Keratinocyte (primary cell): ENCODE measurements at regions not wholly inside any gene's neighbourhood (a gene's known extent, or its start where the extent isn't known, plus 50 kb on each side); places are given as distances from the start of the nearest gene placed in this dataset.

Source experiments
- DNase-seq: peaks from one replicate; pipeline ENCODE4 v3.0.0-alpha.2; 2011; ENCODE audit warnings: low read depth, missing footprints, low spot score
- FAIRE-seq: peaks from 2 replicates; lab custom pipeline; 2011; peaks lifted over from hg19 to GRCh38; lab: Jason Lieb, UNC
- H2AFZ ChIP-seq: 2 replicates; pipeline ENCODE4 v1.6.0; 2012; ENCODE audit warnings: low read length, control low read depth, inconsistent platforms; ENCODE audit not compliant: control insufficient read depth
- H3K27ac ChIP-seq: 2 replicates; pipeline ENCODE4 v1.5.1; 2011; ENCODE audit warnings: low read length; ENCODE audit not compliant: control insufficient read depth, insufficient read depth
- H3K27me3 ChIP-seq: 3 replicates; pipeline ENCODE4 v1.6.0; 2011; ENCODE audit warnings: low read length; ENCODE audit not compliant: control insufficient read depth, insufficient read depth; ENCODE audit errors: extremely low read depth
- H3K36me3 ChIP-seq, 2 experiments: 2 replicates in 1 of 2; 3 replicates in 1 of 2; pipeline ENCODE4 v1.5.1; 2011; ENCODE audit warnings: low read length in 2 of 2, mild to moderate bottlenecking in 1 of 2; ENCODE audit not compliant: control insufficient read depth in 2 of 2, insufficient read depth in 2 of 2; ENCODE audit errors: extremely low read depth in 1 of 2
- H3K4me1 ChIP-seq: 3 replicates; pipeline ENCODE4 v1.5.1; 2011; ENCODE audit warnings: low read length; ENCODE audit not compliant: control insufficient read depth, insufficient read depth; ENCODE audit errors: extremely low read depth
- H3K4me2 ChIP-seq: 3 replicates; pipeline ENCODE4 v1.6.0; 2011; ENCODE audit warnings: low read depth, low read length; ENCODE audit not compliant: control insufficient read depth, insufficient read depth; ENCODE audit errors: extremely low read depth
- H3K4me3 ChIP-seq, 3 experiments: fragments of 200-600 bp in 1 of 3; sonication (generic) in 1 of 3; 2 replicates in 2 of 3; 3 replicates in 1 of 3; pipeline ENCODE4 v1.5.1; 2011 to 2016; ENCODE audit warnings: low read length in 3 of 3, mild to moderate bottlenecking in 3 of 3, control low read depth in 2 of 3, inconsistent platforms in 1 of 3, low read depth in 1 of 3, mixed read lengths in 1 of 3, mixed run types in 1 of 3, moderate library complexity in 1 of 3; ENCODE audit not compliant: control insufficient read depth in 2 of 3, insufficient read depth in 2 of 3; ENCODE audit errors: extremely low read depth in 1 of 3
- H3K79me2 ChIP-seq: 2 replicates; pipeline ENCODE4 v1.6.0; 2012; ENCODE audit warnings: low read length; ENCODE audit not compliant: control insufficient read depth, insufficient read depth
- H3K9ac ChIP-seq: 3 replicates; pipeline ENCODE4 v1.6.0; 2011; ENCODE audit warnings: low read length; ENCODE audit not compliant: control insufficient read depth, insufficient read depth; ENCODE audit errors: extremely low read depth
- H3K9me1 ChIP-seq: 3 replicates; pipeline ENCODE4 v1.6.0; 2011; ENCODE audit warnings: low read length; ENCODE audit not compliant: control insufficient read depth, insufficient read depth; ENCODE audit errors: extremely low read depth
- H3K9me3 ChIP-seq: 2 replicates; pipeline ENCODE4 v1.5.1; 2012; ENCODE audit warnings: low read depth, low read length; ENCODE audit not compliant: control insufficient read depth
- H4K20me1 ChIP-seq: 3 replicates; pipeline ENCODE4 v1.6.0; 2011; ENCODE audit warnings: low read length; ENCODE audit not compliant: control insufficient read depth, insufficient read depth; ENCODE audit errors: extremely low read depth
- CTCF ChIP-seq, 3 experiments: IDR thresholded peaks in 1 of 3; conservative IDR thresholded peaks in 1 of 3; optimal IDR thresholded peaks in 1 of 3; 2 replicates in 2 of 3; 3 replicates in 1 of 3; pipeline versions ENCODE3 to v1.5.1; 2011; ENCODE audit warnings: low read length in 3 of 3, mild to moderate bottlenecking in 3 of 3, moderate library complexity in 2 of 3, control low read depth in 1 of 3, inconsistent platforms in 1 of 3; ENCODE audit not compliant: insufficient read depth in 2 of 3; ENCODE audit errors: extremely low read depth in 1 of 3
- EZH2 ChIP-seq: IDR thresholded peaks from one replicate; pipeline ENCODE4 v1.6.1; 2012; ENCODE audit warnings: inconsistent platforms, mild to moderate bottlenecking, low read length, moderate library complexity
- dilution Hi-C: fragments of 300-500 bp; cut with MboI; formaldehyde crosslinking; loops from one replicate; pipeline ENCODE4 v1.7.0; 2020; ENCODE audit warnings: low sequenced_read_pairs; ENCODE audit not compliant: extremely low pct_ligation_motif_present

GRCh38 chr5:62708481-62709325 is 130.1 kb downstream of the LRRC70 start:
- Histone ChIP-seq H4K20me1 (no peaks in the 10 kb centered on the region), H3K9ac (no peak overlapping the region), H3K4me2 (no peak overlapping the region), H3K4me1 (no peaks in the 10 kb centered on the region), H3K4me3 (no peak overlapping the region), H3K9me1 (no peaks in the 10 kb centered on the region), H2AFZ (no peak overlapping the region), H3K36me3 (no peaks in the 10 kb centered on the region), H3K27me3 (no peaks in the 10 kb centered on the region), H3K9me3 (no peaks in the 10 kb centered on the region), H3K79me2 (no peaks in the 10 kb centered on the region), H3K27ac (no peak overlapping the region)
- dilution Hi-C loops, result no loop called here
- FAIRE-seq (no peak), DNase-seq (no peak)
- TF ChIP-seq EZH2, result no peak
- no peak for TF ChIP-seq CTCF (optimal IDR thresholded peaks at IDR 0.05 in 1 of 3, IDR thresholded peaks at IDR 0.05 in 1 of 3, conservative IDR thresholded peaks at IDR 0.05 in 1 of 3; ENCODE audit: extremely low read depth in 1 of 3, insufficient read depth in 2 of 3, low read length in 3 of 3)

DNA sequence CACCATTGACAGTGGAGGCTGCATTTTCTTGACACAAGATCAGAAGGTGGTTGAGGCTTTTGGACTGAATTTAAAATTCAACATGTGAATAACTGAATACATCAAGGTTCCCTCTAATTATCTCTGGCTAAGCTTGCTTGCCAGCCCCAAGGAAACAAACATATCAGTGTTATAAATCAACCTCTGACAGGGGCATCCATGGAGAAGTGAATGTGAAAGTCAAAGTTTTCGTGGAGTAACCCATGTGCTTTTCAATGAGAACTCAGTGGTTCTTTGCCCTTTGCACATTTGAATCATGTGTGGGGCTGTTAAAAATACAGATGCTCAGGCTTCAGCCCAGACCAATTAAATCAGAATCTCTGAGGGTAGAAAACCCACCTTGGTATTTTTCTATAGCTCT is 128.9 kb downstream of the LRRC70 start:
- Histone ChIP-seq H3K4me2 (no peak overlapping the region), H3K79me2 (no peaks in the 10 kb centered on the region), H3K36me3 (no peaks in the 10 kb centered on the region), H3K4me3 (no peak overlapping the region), H3K27me3 (no peaks in the 10 kb centered on the region), H3K9me1 (no peaks in the 10 kb centered on the region), H3K9me3 (no peaks in the 10 kb centered on the region), H2AFZ (no peak overlapping the region), H3K9ac (no peak overlapping the region), H3K4me1 (no peaks in the 10 kb centered on the region), H3K27ac (no peak overlapping the region), H4K20me1 (no peaks in the 10 kb centered on the region)
- no peak for TF ChIP-seq CTCF (optimal IDR thresholded peaks at IDR 0.05 in 1 of 3, IDR thresholded peaks at IDR 0.05 in 1 of 3, conservative IDR thresholded peaks at IDR 0.05 in 1 of 3; ENCODE audit: extremely low read depth in 1 of 3, insufficient read depth in 2 of 3, low read length in 3 of 3)
- no peak for TF ChIP-seq EZH2
- DNase-seq (no peak), FAIRE-seq (no peak)
- dilution Hi-C loops, result no loop called here
